Lower leg skin (tissue), 4 donors: ENCODE measurements at regions not wholly inside any gene's neighbourhood (a gene's known extent, or its start where the extent isn't known, plus 50 kb on each side); places are given as distances from the start of the nearest gene placed in this dataset.

Experiments used
- DNase-seq, 2 donors: peaks; one replicate each; pipeline ENCODE4 v3.0.0-alpha.2; 2019; ENCODE audit warnings: low spot score in 2 of 2
- H3K4me3 ChIP-seq: fragments of 200-600 bp; sonication (generic); 2 replicates; pipeline ENCODE4 v1.5.1; 2017; ENCODE audit warnings: mild to moderate bottlenecking, low read depth; ENCODE audit not compliant: poor library complexity, severe bottlenecking
- POLR2A ChIP-seq, 2 donors: fragments of 450-650 bp; IDR thresholded peaks; one replicate each; pipeline ENCODE4 v1.6.1; 2016 to 2017; ENCODE audit warnings: antibody characterized with exemption in 2 of 2, mild to moderate bottlenecking in 1 of 2, moderate library complexity in 1 of 2
- WGBS, 2 donors: methylation state at CpG; one replicate each; pipeline ENCODE4 v1.1.5; 2018; 5-methylcytosine and 5-hydroxymethylcytosine counted together
- intact Hi-C: fragments of 100-400 bp; cut with DNase I; formaldehyde crosslinking; loops from one replicate; pipeline ENCODE4 v1.15.0; 2023; ENCODE audit warnings: low total_unique reads
- TF ChIP-seq, protein P1 (sequence below), 3 donors: fragments of 450-650 bp; IDR thresholded peaks; one replicate each; pipeline ENCODE4 v1.5.1; 2016; ENCODE audit warnings: antibody characterized with exemption in 3 of 3, mild to moderate bottlenecking in 3 of 3, moderate library complexity in 2 of 3

- intact Hi-C loops, result no loop called here
- no peak overlapping the region for H3K4me3 ChIP-seq
- no peak for DNase-seq
- TF ChIP-seq, protein P1, sequence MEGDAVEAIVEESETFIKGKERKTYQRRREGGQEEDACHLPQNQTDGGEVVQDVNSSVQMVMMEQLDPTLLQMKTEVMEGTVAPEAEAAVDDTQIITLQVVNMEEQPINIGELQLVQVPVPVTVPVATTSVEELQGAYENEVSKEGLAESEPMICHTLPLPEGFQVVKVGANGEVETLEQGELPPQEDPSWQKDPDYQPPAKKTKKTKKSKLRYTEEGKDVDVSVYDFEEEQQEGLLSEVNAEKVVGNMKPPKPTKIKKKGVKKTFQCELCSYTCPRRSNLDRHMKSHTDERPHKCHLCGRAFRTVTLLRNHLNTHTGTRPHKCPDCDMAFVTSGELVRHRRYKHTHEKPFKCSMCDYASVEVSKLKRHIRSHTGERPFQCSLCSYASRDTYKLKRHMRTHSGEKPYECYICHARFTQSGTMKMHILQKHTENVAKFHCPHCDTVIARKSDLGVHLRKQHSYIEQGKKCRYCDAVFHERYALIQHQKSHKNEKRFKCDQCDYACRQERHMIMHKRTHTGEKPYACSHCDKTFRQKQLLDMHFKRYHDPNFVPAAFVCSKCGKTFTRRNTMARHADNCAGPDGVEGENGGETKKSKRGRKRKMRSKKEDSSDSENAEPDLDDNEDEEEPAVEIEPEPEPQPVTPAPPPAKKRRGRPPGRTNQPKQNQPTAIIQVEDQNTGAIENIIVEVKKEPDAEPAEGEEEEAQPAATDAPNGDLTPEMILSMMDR (IDR thresholded peaks at IDR 0.05), result no peak
- no peak for TF ChIP-seq POLR2A (IDR thresholded peaks at IDR 0.05)
- WGBS, 2 donors, result 88 to 90% methylated on average over 9 of the region's 9 CpGs
Measured at GRCh38 chr6:156552849-156553248, 224.3 kb upstream of the ARID1B start.

GRCh38 chr6:156550949-156551348 is 226.2 kb upstream of the ARID1B start:
- WGBS, 2 donors, result 83 to 97% methylated on average over 4 of the region's 4 CpGs

DNA sequence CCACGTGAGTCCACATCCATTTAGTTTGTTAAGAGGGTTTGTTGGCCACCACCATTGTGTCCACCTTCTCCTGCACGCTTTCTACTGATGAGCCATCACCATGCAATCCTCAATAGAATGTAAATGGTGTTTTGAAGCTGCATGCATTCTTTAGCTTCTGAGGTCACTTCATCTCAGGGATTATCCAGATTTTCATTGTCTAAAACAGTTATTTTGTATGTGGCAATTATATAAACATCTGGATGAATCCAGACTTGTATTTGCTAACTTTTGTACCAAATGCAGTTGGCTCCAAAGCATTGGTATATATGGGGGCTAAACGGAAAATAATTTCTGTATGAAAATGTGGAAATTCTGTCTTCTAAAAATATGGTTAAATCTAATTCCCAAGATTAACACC is 231.2 kb upstream of the ARID1B start:
- 79 to 89% methylated on average over 3 of the region's 3 CpGs for WGBS, 2 donors
- no peak for TF ChIP-seq POLR2A (IDR thresholded peaks at IDR 0.05)
- TF ChIP-seq, protein P1 (IDR thresholded peaks at IDR 0.05), result no peak
- no peak overlapping the region for H3K4me3 ChIP-seq
- DNase-seq, result no peak
- intact Hi-C loops, result no loop called here

More at GRCh38 chr6:156550949-156551348, 226.2 kb upstream of the ARID1B start:
- TF ChIP-seq, protein P1 (IDR thresholded peaks at IDR 0.05), result no peak
- TF ChIP-seq POLR2A (IDR thresholded peaks at IDR 0.05), result no peak
- no peak overlapping the region for H3K4me3 ChIP-seq
- DNase-seq, result no peak
- intact Hi-C loops, result no loop called here

DNA sequence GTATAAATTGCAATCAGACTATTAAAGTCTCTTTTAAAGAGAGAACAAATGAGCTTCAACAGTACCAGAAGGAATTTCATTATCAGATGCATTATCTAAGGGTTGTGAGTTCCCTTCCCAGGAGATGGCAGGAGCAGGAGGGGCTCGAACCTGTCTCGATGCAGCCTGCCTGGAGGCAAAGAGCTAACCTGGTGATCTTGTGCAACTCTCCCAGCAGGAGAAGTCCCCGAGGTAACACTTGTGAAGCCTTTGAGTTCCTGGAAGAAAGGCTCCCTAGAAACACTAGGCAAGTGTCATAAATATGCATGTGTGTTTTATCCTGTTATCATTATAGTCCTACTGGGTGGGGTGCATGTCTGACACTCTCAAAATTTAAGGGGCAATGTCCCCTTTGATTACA is 232.2 kb upstream of the ARID1B start:
- intact Hi-C loops, result no loop called here
- no peak for DNase-seq
- no peak for TF ChIP-seq POLR2A (IDR thresholded peaks at IDR 0.05)
- TF ChIP-seq, protein P1 (IDR thresholded peaks at IDR 0.05), result no peak
- 36 to 47% methylated on average over 3 of the region's 3 CpGs for WGBS, 2 donors
- no peak overlapping the region for H3K4me3 ChIP-seq

DNA sequence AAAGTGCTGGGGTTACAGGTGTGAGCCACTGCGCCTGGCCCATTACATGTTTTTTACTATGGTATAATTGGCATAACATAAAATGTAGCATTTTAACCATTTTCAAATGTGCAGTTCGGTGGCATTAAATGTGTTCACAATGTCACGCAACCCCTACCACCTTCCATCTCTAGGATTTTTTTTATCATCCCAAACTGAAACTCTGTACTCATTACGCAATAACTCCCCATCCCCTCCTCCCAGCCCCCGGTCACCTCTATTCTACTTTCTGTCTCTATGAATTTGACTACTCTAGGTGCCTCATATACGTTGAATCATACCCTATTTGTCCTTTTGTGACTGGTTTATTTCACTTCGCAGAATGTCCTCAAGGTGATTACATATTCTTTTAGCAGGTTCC is 233.1 kb upstream of the ARID1B start:
- intact Hi-C loops, result no loop called here
- 93 to 96% methylated on average over 7 of the region's 7 CpGs for WGBS, 2 donors
- TF ChIP-seq, protein P1 (IDR thresholded peaks at IDR 0.05), result no peak
- no peak for TF ChIP-seq POLR2A (IDR thresholded peaks at IDR 0.05)

DNA sequence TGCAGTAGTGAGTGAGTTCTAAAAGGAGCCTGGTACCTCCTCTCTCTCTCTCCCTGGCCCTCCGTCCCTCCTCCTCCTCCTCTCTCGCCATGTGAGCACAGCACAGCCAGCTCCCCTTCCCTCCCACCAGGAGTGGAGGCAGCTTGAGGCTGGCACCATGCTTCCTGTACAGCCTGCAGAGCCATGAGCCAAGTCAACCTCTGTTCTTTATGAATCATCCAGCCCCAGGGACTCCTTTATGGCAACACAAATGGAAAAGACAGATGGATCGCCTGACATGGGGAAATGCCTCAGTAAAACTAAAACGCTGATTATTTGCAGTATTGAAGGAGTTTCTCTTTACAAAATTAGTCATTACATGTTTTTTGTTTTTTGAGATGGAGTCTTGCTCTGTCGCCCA is 233.7 kb upstream of the ARID1B start:
- TF ChIP-seq, protein P1 (IDR thresholded peaks at IDR 0.05), result no peak
- TF ChIP-seq POLR2A (IDR thresholded peaks at IDR 0.05), result no peak

More for the DNA sequence above, 233.1 kb upstream of the ARID1B start:
- no peak for DNase-seq
- no peak overlapping the region for H3K4me3 ChIP-seq

More for the DNA sequence above, 233.7 kb upstream of the ARID1B start:
- DNase-seq, result no peak
- no peak overlapping the region for H3K4me3 ChIP-seq
- intact Hi-C loops, result no loop called here
- 52 to 59% methylated on average over 5 of the region's 5 CpGs for WGBS, 2 donors
